GM23248 (cell line): ENCODE measurements at regions not wholly inside any gene's neighbourhood (a gene's known extent, or its start where the extent isn't known, plus 50 kb on each side); places are given as distances from the start of the nearest gene placed in this dataset.

Source experiments
- DNase-seq: peaks from one replicate; pipeline ENCODE4 v3.0.0-alpha.2; 2015
- H2AFZ ChIP-seq: fragments of 200-600 bp; sonication (generic); 2 replicates; pipeline ENCODE4 v1.6.1; 2016; ENCODE audit warnings: antibody characterized with exemption
- H3F3A ChIP-seq: fragments of 200-600 bp; sonication (generic); 2 replicates; pipeline ENCODE4 v1.6.1; 2016; ENCODE audit warnings: mild to moderate bottlenecking, antibody characterized with exemption, mixed run types; ENCODE audit not compliant: insufficient read depth
- H3K27ac ChIP-seq: fragments of 200-600 bp; sonication (generic); 2 replicates; pipeline ENCODE4 v1.5.1; 2016; ENCODE audit warnings: mild to moderate bottlenecking
- H3K27me3 ChIP-seq: fragments of 200-600 bp; sonication (generic); replicated peaks from 2 replicates; pipeline ENCODE4 v1.6.1; 2016; ENCODE audit warnings: mild to moderate bottlenecking; ENCODE audit not compliant: insufficient read depth
- H3K36me3 ChIP-seq: fragments of 200-600 bp; sonication (generic); 2 replicates; pipeline ENCODE4 v1.6.1; 2016; ENCODE audit warnings: low read depth, mild to moderate bottlenecking
- H3K4me1 ChIP-seq: fragments of 200-600 bp; sonication (generic); 2 replicates; pipeline ENCODE4 v1.6.1; 2016; ENCODE audit warnings: mild to moderate bottlenecking; ENCODE audit not compliant: insufficient read depth
- H3K4me2 ChIP-seq: fragments of 200-600 bp; sonication (generic); one replicate; pipeline ENCODE4 v1.6.1; 2016; ENCODE audit warnings: mild to moderate bottlenecking; ENCODE audit not compliant: unreplicated experiment
- H3K4me3 ChIP-seq: fragments of 200-600 bp; sonication (generic); 2 replicates; pipeline ENCODE4 v1.5.1; 2016; ENCODE audit warnings: mild to moderate bottlenecking
- H3K79me2 ChIP-seq: fragments of 200-600 bp; sonication (generic); 2 replicates; pipeline ENCODE4 v1.6.1; 2016; ENCODE audit warnings: mild to moderate bottlenecking; ENCODE audit not compliant: insufficient read depth
- H3K9ac ChIP-seq: fragments of 200-600 bp; sonication (generic); 2 replicates; pipeline ENCODE4 v1.6.1; 2016; ENCODE audit warnings: mild to moderate bottlenecking
- H3K9me2 ChIP-seq: fragments of 200-600 bp; sonication (generic); 2 replicates; pipeline ENCODE4 v1.6.1; 2016; ENCODE audit warnings: mixed run types, mild to moderate bottlenecking, moderate library complexity; ENCODE audit not compliant: insufficient read depth
- H3K9me3 ChIP-seq: fragments of 200-600 bp; sonication (generic); one replicate; pipeline ENCODE4 v1.6.1; 2017; ENCODE audit warnings: low read depth
- H4K20me1 ChIP-seq: fragments of 200-600 bp; sonication (generic); 2 replicates; pipeline ENCODE4 v1.6.0; 2016; ENCODE audit not compliant: insufficient read depth
- EZH2 ChIP-seq: fragments of 200-600 bp; sonication (generic); IDR thresholded peaks from 2 replicates; pipeline ENCODE4 v1.6.1; 2018; ENCODE audit warnings: antibody characterized with exemption, mild to moderate bottlenecking; ENCODE audit not compliant: insufficient read depth, poor library complexity, severe bottlenecking
- EZH2phosphoT487 ChIP-seq: fragments of 200-600 bp; sonication (generic); IDR thresholded peaks from 2 replicates; pipeline ENCODE4 v1.6.1; 2018; ENCODE audit warnings: antibody characterized with exemption, moderate library complexity, mild to moderate bottlenecking, low read depth; ENCODE audit not compliant: insufficient read depth
- WGBS, 2 experiments: methylation state at CpG; one replicate each; pipeline ENCODE4 v1.1.6; 2015 to 2017; ENCODE audit warnings: low lambda C conversion rate in 2 of 2, low coverage in 1 of 2; ENCODE audit errors: missing lambda C conversion rate in 2 of 2; 5-methylcytosine and 5-hydroxymethylcytosine counted together
- in situ Hi-C: fragments of 300-500 bp; cut with MboI; formaldehyde crosslinking; loops from 2 replicates; pipeline ENCODE4 v1.15.0; 2020

DNA sequence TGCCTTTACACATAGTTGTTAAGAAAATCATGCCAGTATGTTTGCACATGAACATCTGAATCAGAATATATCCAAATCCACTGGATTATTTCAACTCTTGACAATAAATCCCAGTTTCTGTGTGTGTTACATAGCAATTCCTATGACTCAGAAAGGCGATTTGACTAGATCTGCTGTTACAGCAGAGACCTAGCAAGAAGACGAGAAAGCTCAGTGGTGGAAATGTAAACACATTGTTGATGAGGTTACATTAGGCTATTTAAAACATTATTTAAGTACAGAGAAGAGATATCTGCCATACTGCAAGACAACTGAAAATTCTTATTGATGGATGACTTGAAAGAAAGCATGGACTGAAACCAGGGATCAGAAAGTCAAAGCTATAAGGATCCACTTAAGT, 73.0 kb upstream of the SMIM21 start:
- Histone ChIP-seq H4K20me1 (no peaks in the 10 kb centered on the region), H3K79me2 (no peaks in the 10 kb centered on the region), H3K36me3 (no peaks in the 10 kb centered on the region), H3K4me1 (no peaks in the 10 kb centered on the region), H3K27me3 (no peaks in the 10 kb centered on the region), H3K4me2 (no peak overlapping the region), H3K9me3 (no peaks in the 10 kb centered on the region), H3F3A (no peaks in the 10 kb centered on the region), H3K4me3 (no peak overlapping the region), H3K27ac (no peak overlapping the region), H3K9me2 (no peaks in the 10 kb centered on the region), H3K9ac (no peak overlapping the region), H2AFZ (no peak overlapping the region)
- TF ChIP-seq EZH2 = no peak
- no peak for TF ChIP-seq EZH2phosphoT487
- in situ Hi-C loops = no loop called here
- DNase-seq = no peak
- 58 to 60% methylated on average over 2 of the region's 2 CpGs for WGBS, 2 experiments

DNA sequence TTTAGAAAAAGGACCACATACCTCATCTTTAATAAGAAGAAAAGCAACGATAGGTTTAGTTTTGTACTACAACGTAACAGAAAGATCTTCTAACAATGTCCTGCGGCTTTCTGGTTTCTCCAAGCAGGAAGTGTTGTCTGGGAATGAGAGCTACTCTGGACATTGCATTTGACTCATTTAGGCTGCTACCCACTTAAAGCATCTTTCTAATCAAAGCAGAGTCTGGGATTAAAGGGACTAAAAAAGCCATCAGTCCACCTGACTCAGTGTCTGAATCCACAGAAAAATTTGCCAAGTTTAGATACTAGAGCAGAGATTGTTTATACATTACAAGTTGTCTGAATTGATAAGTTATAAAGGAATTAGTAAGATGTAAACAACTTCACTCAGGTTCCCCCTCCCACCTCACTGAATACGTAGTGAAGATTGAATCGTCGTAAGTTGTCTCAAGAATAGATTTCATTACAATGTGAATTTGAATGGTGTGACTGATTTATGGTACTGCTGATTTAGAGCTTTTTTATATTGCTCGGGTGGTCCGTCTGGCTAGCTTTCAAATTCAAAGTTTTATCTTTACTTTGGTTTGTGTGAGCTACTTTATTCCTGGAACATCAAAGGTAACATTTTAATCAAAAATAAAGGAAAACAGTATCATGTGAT, 70.2 kb upstream of the SMIM21 start:
- no peak for TF ChIP-seq EZH2
- no peak for TF ChIP-seq EZH2phosphoT487
- 49% methylated on average over 8 of the region's 8 CpGs for WGBS, 2 experiments
- Histone ChIP-seq H3K4me3 (no peak overlapping the region), H4K20me1 (no peaks in the 10 kb centered on the region), H3K79me2 (no peaks in the 10 kb centered on the region), H3K4me1 (no peaks in the 10 kb centered on the region; the same call in 1 of the 2 replicates), H3K27ac (no peak overlapping the region), H3K9ac (no peak overlapping the region), H3F3A (no peaks in the 10 kb centered on the region), H3K9me2 (no peaks in the 10 kb centered on the region), H3K27me3 (no peaks in the 10 kb centered on the region), H3K9me3 (no peaks in the 10 kb centered on the region), H3K36me3 (no peaks in the 10 kb centered on the region), H3K4me2 (no peak overlapping the region), H2AFZ (no peak overlapping the region)
- DNase-seq = no peak
- in situ Hi-C loops = no loop called here

DNA sequence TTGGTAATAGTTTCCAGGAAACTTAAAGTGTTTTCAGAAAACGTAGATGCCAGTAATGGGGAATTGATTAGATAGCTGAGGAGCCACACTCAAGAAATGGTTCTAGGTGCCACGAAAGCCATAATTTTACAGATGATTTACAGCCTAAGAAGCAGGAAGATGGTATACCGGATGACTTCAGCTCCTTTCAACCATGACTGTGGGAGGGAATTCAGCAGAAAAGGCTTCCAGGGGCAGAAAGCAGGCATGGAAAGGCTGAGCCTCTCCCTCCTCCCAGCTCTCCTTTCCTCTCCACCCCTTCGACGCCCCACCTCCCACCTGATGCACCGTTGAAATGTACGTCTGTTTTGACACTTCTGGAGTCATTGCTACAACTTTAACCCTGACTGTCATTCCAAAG, 68.6 kb upstream of the SMIM21 start:
- no peaks in the 10 kb centered on the region for H3K79me2 ChIP-seq
- H3K36me3 ChIP-seq = no peaks in the 10 kb centered on the region
- H3F3A ChIP-seq = peaks cover 5% of the 10 kb centered on the region
- no peak overlapping the region for H2AFZ ChIP-seq
- no peaks in the 10 kb centered on the region for H3K9me3 ChIP-seq
- no peaks in the 10 kb centered on the region for H3K9me2 ChIP-seq
- DNase-seq = no peak
- H3K27ac ChIP-seq = no peak overlapping the region
- in situ Hi-C loops = no loop called here
- H3K4me2 ChIP-seq = no peak overlapping the region
- no peak overlapping the region for H3K9ac ChIP-seq
- H3K4me1 ChIP-seq = peaks cover 10% of the 10 kb centered on the region; the same call in 1 of the 2 replicates
- H3K4me3 ChIP-seq = no peak overlapping the region
- no peaks in the 10 kb centered on the region for H3K27me3 ChIP-seq
- no peaks in the 10 kb centered on the region for H4K20me1 ChIP-seq
- 63 to 68% methylated on average over 7 of the region's 7 CpGs for WGBS, 2 experiments
- TF ChIP-seq EZH2phosphoT487 (no peak), EZH2 (no peak)

DNA sequence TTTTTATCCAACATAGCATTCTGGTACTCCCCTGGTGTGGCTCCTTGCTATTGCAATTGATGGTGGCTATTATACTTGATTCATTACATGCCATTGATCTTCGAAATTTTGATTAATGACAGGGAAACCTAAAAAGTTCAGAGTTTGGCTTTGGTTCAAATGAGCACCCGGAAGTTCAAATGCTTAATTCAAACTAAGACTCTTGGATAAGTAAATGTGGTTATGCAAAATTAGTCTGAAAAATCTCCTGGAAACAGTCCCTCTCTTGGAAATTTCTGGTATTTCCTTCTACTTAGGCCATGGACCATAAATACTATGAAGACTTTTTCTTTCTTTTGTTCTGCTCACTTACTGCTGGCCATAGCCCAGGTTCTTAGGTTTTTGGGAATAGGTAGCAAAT, 65.3 kb upstream of the SMIM21 start:
- WGBS, 2 experiments = 34 to 36% methylated on average over 2 of the region's 2 CpGs
- in situ Hi-C loops = no loop called here
- H3K9me2 ChIP-seq = no peaks in the 10 kb centered on the region
- H3K4me1 ChIP-seq = peaks cover 30% of the 10 kb centered on the region
- no peak overlapping the region for H3K4me3 ChIP-seq
- H3F3A ChIP-seq = peaks cover 31% of the 10 kb centered on the region
- no peaks in the 10 kb centered on the region for H3K9me3 ChIP-seq
- H4K20me1 ChIP-seq = no peaks in the 10 kb centered on the region
- no peak for DNase-seq
- no peak overlapping the region for H2AFZ ChIP-seq
- no peak for TF ChIP-seq EZH2phosphoT487
- no peak for TF ChIP-seq EZH2
- no peak overlapping the region for H3K9ac ChIP-seq
- H3K36me3 ChIP-seq = no peaks in the 10 kb centered on the region
- no peak overlapping the region for H3K4me2 ChIP-seq
- no peaks in the 10 kb centered on the region for H3K27me3 ChIP-seq
- H3K79me2 ChIP-seq = no peaks in the 10 kb centered on the region
- H3K27ac ChIP-seq = no peak overlapping the region
